Fibroblast of pulmonary artery (primary cell): ENCODE measurements at regions not wholly inside any gene's neighbourhood (a gene's known extent, or its start where the extent isn't known, plus 50 kb on each side); places are given as distances from the start of the nearest gene placed in this dataset.
"Not testable (repeated sequence)": the region's sequence is repeated elsewhere in the genome, so short reads cannot be mapped to it uniquely, and the experiment has no call there.

Experiments
- DNase-seq: peaks from one replicate; pipeline ENCODE4 v3.0.0-alpha.2; 2010; ENCODE audit warnings: low read depth
- H3K4me3 ChIP-seq: replicated peaks from 2 replicates; pipeline ENCODE4 v1.5.1; 2011; ENCODE audit warnings: low read depth, mild to moderate bottlenecking, control low read depth, low read length, moderate library complexity
- CTCF ChIP-seq: IDR thresholded peaks from 2 replicates; pipeline ENCODE4 v1.5.1; 2011; ENCODE audit warnings: mild to moderate bottlenecking, control low read depth, low read length, inconsistent platforms; ENCODE audit errors: missing control alignments

GRCh38 chr5:104456122-104456521 lies 893.5 kb upstream of the NUDT12 start:
- H3K4me3 ChIP-seq, result no peak overlapping the region
- no peak for DNase-seq
- TF ChIP-seq CTCF, result no peak

DNA sequence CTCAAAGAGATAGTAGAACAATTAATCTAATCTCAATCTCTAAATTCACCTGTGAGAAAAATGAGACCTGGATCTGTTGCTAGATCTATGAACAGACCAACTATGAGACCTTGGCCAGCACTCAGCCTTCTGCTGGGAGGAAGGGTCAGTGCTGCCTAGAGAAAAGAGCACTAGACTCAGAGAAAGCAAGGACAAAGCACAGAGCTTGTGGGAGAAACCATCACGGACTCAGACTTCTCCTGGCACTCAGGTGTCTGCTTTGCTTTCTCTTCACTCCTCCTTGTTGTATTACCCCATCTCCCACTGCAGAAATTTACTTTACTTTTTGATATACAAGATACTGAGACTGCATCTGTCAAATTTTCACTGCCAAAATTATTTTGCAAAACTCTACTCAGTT lies 890.0 kb upstream of the NUDT12 start:
- DNase-seq, result no peak
- TF ChIP-seq CTCF, result no peak
- H3K4me3 ChIP-seq, result no peak overlapping the region

- not testable (repeated sequence) for H3K4me3 ChIP-seq
Observed at GRCh38 chr5:104451911-104452310, 889.3 kb upstream of the NUDT12 start.

GRCh38 chr5:104444656-104445055 lies 882.1 kb upstream of the NUDT12 start:
- TF ChIP-seq CTCF, result no peak
- H3K4me3 ChIP-seq, result no peak overlapping the region
- no peak for DNase-seq

More at GRCh38 chr5:104451911-104452310, 889.3 kb upstream of the NUDT12 start:
- not testable (repeated sequence) for DNase-seq

GRCh38 chr5:104443706-104444105 lies 881.1 kb upstream of the NUDT12 start:
- DNase-seq, result no peak
- H3K4me3 ChIP-seq, result no peak overlapping the region
- TF ChIP-seq CTCF, result no peak

GRCh38 chr5:104431981-104432380 lies 869.4 kb upstream of the NUDT12 start:
- no peak for DNase-seq
- no peak for TF ChIP-seq CTCF
- H3K4me3 ChIP-seq, result no peak overlapping the region

DNA sequence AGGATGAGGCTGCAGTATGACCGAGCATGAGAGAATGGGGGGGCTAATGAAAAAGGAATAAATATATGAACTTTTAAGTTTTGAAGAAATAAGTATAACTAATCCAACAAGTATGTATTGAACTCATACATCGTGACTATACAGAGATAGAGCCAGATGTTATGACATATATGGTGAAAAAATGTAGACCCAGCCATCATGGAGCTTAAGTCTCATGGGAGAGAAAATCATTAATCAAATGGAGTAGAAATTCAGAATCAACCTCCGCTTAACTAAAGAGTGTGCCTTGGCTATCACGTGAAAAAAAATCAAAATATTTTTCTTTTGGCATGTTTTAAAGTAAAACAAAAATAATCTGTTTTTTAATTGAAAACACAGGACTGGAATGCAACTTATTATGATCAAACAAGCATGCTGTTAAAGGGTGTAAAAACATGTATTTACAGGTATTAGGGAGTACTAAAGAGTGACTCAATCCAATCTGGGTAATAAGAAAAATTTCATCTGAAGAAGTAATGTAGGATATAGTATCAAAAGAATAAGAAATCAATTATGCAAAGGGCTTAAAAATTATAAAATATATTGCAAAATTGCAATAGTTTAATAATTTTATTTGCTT lies 868.5 kb upstream of the NUDT12 start:
- no peak for TF ChIP-seq CTCF
- peak; percentile 0 for DNase-seq
- no peak overlapping the region for H3K4me3 ChIP-seq
